Thyroid gland (tissue), 4 donors: ENCODE measurements at regions not wholly inside any gene's neighbourhood (a gene's known extent, or its start where the extent isn't known, plus 50 kb on each side); places are given as distances from the start of the nearest gene placed in this dataset.

Experiments used
- CTCF ChIP-seq, 6 experiments: fragments of 200-600 bp in 3 of 6; fragments of 450-650 bp in 3 of 6; sonication (generic) in 3 of 6; IDR thresholded peaks; one replicate each; pipeline ENCODE4 v1.5.1; 2016 to 2019; ENCODE audit warnings: antibody characterized with exemption in 6 of 6, mild to moderate bottlenecking in 2 of 6, inconsistent platforms in 1 of 6, moderate library complexity in 1 of 6
- POLR2A ChIP-seq, 2 donors: fragments of 450-650 bp; IDR thresholded peaks; one replicate each; pipeline ENCODE4 v1.6.1; 2017; ENCODE audit warnings: antibody characterized with exemption in 2 of 2, mild to moderate bottlenecking in 2 of 2, moderate library complexity in 1 of 2

GRCh38 chr11:112811783-112812182 lies 149.4 kb upstream of the NCAM1 start:
- no peak for TF ChIP-seq CTCF (IDR thresholded peaks at IDR 0.05)
- no peak for TF ChIP-seq POLR2A (IDR thresholded peaks at IDR 0.05)
